T follicular helper cell (primary cell): ENCODE measurements at regions not wholly inside any gene's neighbourhood (a gene's known extent, or its start where the extent isn't known, plus 50 kb on each side); places are given as distances from the start of the nearest gene placed in this dataset.

Experiments
- DNase-seq: peaks from one replicate; pipeline ENCODE4 v3.0.0-alpha.2; 2020; ENCODE audit warnings: low read depth

- DNase-seq, result no peak
Observed at GRCh38 chr2:172204309-172204708, 101.6 kb upstream of the DLX2 start.

GRCh38 chr2:172204762-172205161, 102.1 kb upstream of the DLX2 start:
- no peak for DNase-seq

GRCh38 chr2:172205292-172205691, 102.6 kb upstream of the DLX2 start:
- DNase-seq, result no peak

- DNase-seq, result no peak
Observed at GRCh38 chr2:172207911-172208310, 105.2 kb upstream of the DLX2 start.

- DNase-seq, result no peak
Observed at GRCh38 chr2:172208791-172209325, 106.2 kb upstream of the DLX2 start.

GRCh38 chr2:172210599-172210998, 107.9 kb upstream of the DLX2 start:
- DNase-seq, result no peak

GRCh38 chr2:172211512-172211911, 108.8 kb upstream of the DLX2 start:
- DNase-seq, result no peak

GRCh38 chr2:172213116-172213860, 110.6 kb upstream of the DLX2 start:
- no peak for DNase-seq

GRCh38 chr2:172214252-172214651, 111.6 kb upstream of the DLX2 start:
- DNase-seq, result no peak

- DNase-seq, result no peak
Observed at GRCh38 chr2:172215172-172215935, 112.7 kb upstream of the DLX2 start.

GRCh38 chr2:172215936-172216335, 113.2 kb upstream of the DLX2 start:
- DNase-seq, result no peak

GRCh38 chr2:172216477-172216876, 113.8 kb upstream of the DLX2 start:
- no peak for DNase-seq

GRCh38 chr2:172219201-172219600, 116.5 kb upstream of the DLX2 start:
- no peak for DNase-seq

GRCh38 chr2:172220121-172220520, 117.4 kb upstream of the DLX2 start:
- DNase-seq, result no peak

GRCh38 chr2:172223601-172224054, 120.9 kb upstream of the DLX2 start:
- DNase-seq, result no peak

- no peak for DNase-seq
Observed at GRCh38 chr2:172225786-172226185, 123.1 kb upstream of the DLX2 start.

GRCh38 chr2:172226244-172227061, 123.8 kb upstream of the DLX2 start:
- DNase-seq, result no peak

GRCh38 chr2:172227719-172228118, 125.0 kb upstream of the DLX2 start:
- DNase-seq, result no peak

- no peak for DNase-seq
Observed at GRCh38 chr2:172228177-172228808, 125.6 kb upstream of the DLX2 start.

GRCh38 chr2:172229125-172229524, 126.4 kb upstream of the DLX2 start:
- no peak for DNase-seq

- no peak for DNase-seq
Observed at GRCh38 chr2:172230332-172230888, 127.7 kb upstream of the DLX2 start.
